T-cell (primary cell): ENCODE measurements at regions not wholly inside any gene's neighbourhood (a gene's known extent, or its start where the extent isn't known, plus 50 kb on each side); places are given as distances from the start of the nearest gene placed in this dataset.
"Not testable (repeated sequence)": the region's sequence is repeated elsewhere in the genome, so short reads cannot be mapped to it uniquely, and the experiment has no call there.

Experiments
- ATAC-seq, 4 experiments: fragments of 200-7000 bp in 3 of 4; fragments of 150-1000 bp in 1 of 4; cut with Tn5 transposase; replicated peaks in 1 of 4; 1 replicate in 3 of 4; 2 replicates in 1 of 4; pipeline ENCODE4 v1.10.0; 2021; ENCODE audit warnings: moderate library complexity in 3 of 4, mild to moderate bottlenecking in 2 of 4, moderate number of reproducible peaks in 1 of 4
- CTCF ChIA-PET, 2 donors: fragments of 300-600 bp; sonication (Branson Sonifier 250); formaldehyde crosslinking; loops; one replicate each; lab custom pipeline; 2022; ENCODE audit warnings: antibody characterized with exemption in 2 of 2; lab: Charles Lee
- POLR2A ChIA-PET, 2 donors: fragments of 300-600 bp; sonication (Branson Sonifier 250); formaldehyde crosslinking; loops; one replicate each; lab custom pipeline; 2022; ENCODE audit warnings: antibody characterized with exemption in 2 of 2; lab: Charles Lee
- DNase-seq, 35 experiments: peaks; one replicate each; pipeline versions ENCODE4 v3.0.0 to v3.0.0-alpha.2; 2013 to 2023
- H3K27ac ChIP-seq: one replicate; pipeline ENCODE4 v1.5.1; 2013; ENCODE audit warnings: low read length
- H3K27me3 ChIP-seq, 2 experiments: replicated peaks in 1 of 2; 1 replicate in 1 of 2; 2 replicates in 1 of 2; pipeline versions ENCODE4 v1.6.1 to v1.7.0; 2013; ENCODE audit warnings: low read length in 1 of 2, mixed read lengths in 1 of 2; ENCODE audit not compliant: control insufficient read depth in 2 of 2, insufficient read depth in 2 of 2; ENCODE audit errors: extremely low read depth in 1 of 2
- H3K36me3 ChIP-seq, 2 donors: 1 replicate in 1 of 2; 2 replicates in 1 of 2; pipeline versions ENCODE4 v1.6.1 to v1.7.0; 2013; ENCODE audit warnings: low read length in 1 of 2; ENCODE audit not compliant: control insufficient read depth in 2 of 2, insufficient read depth in 1 of 2; ENCODE audit errors: extremely low read depth in 1 of 2
- H3K4me1 ChIP-seq, 2 experiments: 1 replicate in 1 of 2; 2 replicates in 1 of 2; pipeline versions ENCODE4 v1.6.1 to v1.7.0; 2013; ENCODE audit warnings: low read length in 2 of 2, mixed read lengths in 1 of 2; ENCODE audit not compliant: insufficient read depth in 2 of 2, control insufficient read depth in 1 of 2; ENCODE audit errors: extremely low read depth in 1 of 2
- H3K4me3 ChIP-seq, 2 donors: 1 replicate in 1 of 2; 2 replicates in 1 of 2; pipeline versions ENCODE4 v1.5.1 to v1.7.0; 2013; ENCODE audit warnings: mild to moderate bottlenecking in 2 of 2, low read length in 1 of 2, moderate library complexity in 1 of 2; ENCODE audit not compliant: control insufficient read depth in 1 of 2; ENCODE audit errors: extremely low read depth in 1 of 2
- H3K9me3 ChIP-seq: 2 replicates; pipeline ENCODE4 v1.7.0; 2013
- H3K27ac Mint-ChIP-seq, 2 donors: one replicate each; pipeline ENCODE4 v1.8.0; 2020 to 2021; ENCODE audit warnings: mild to moderate bottlenecking in 2 of 2, mixed read lengths in 2 of 2
- H3K27me3 Mint-ChIP-seq, 2 donors: one replicate each; pipeline ENCODE4 v1.8.0; 2021 to 2022; ENCODE audit warnings: mixed read lengths in 2 of 2
- H3K36me3 Mint-ChIP-seq: one replicate; pipeline ENCODE4 v1.8.0; 2021; ENCODE audit warnings: mixed read lengths
- H3K4me1 Mint-ChIP-seq, 3 donors: one replicate each; pipeline ENCODE4 v1.8.0; 2020 to 2022; ENCODE audit warnings: mixed read lengths in 3 of 3, mild to moderate bottlenecking in 1 of 3
- H3K4me3 Mint-ChIP-seq, 3 donors: one replicate each; pipeline ENCODE4 v1.8.0; 2020 to 2022; ENCODE audit warnings: mild to moderate bottlenecking in 3 of 3, mixed read lengths in 3 of 3, moderate library complexity in 3 of 3
- H3K9me3 Mint-ChIP-seq, 3 donors: one replicate each; pipeline ENCODE4 v1.8.0; 2020 to 2022; ENCODE audit warnings: mixed read lengths in 3 of 3
- WGBS: methylation state at CpG from one replicate; pipeline ENCODE4 v1.1.5; 2013; ENCODE audit warnings: missing lambda C conversion rate; ENCODE audit not compliant: insufficient coverage; 5-methylcytosine and 5-hydroxymethylcytosine counted together

DNA sequence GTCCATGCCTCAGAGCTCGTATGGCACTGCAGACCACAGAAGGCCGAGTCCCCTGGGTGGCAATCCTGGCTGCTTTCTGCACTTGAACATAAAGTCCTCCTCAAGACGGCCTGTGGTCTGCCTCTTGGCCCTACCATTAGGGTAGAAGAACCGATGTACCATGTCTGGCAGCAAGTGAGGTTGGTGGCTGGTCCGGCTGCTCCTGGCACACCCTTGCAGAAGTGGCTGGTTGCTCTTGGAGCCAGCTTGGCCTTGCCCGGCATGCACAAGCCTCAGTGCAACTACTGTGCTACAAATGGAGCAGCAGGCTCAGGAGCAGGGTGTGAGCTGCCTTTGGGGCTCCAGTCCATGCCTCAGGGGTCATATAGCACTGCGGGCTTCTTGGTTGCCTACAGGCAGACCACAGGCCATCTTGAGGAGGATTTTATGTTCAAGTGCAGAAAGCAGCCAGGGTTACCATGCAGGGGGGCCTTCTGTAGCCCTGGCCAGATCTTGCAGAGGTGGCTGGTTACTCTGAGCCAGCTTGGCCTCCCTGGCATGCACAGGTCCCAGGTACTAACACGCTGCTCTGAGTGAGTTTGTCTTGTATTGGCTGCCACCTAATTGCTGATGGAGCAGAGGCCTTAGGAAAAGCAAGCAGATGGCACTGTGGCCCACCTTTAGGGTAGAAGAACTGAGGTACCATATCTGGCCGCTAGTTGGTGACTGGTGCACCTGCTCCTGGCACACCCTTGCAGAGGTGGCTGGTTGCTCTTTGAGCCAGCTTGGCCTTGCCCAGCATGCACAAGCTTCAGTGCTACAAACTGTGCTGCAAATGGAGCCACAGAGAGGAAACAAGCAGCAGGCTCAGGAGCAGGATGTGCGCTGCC is 106.4 kb downstream of the CCDC74A start:
- ATAC-seq, POLR2A ChIA-PET, H3K27me3 Mint-ChIP-seq, H3K27me3 ChIP-seq, H3K4me1 ChIP-seq, H3K4me1 Mint-ChIP-seq, H3K9me3 Mint-ChIP-seq, H3K4me3 Mint-ChIP-seq, DNase-seq, H3K36me3 Mint-ChIP-seq, H3K36me3 ChIP-seq, H3K27ac ChIP-seq, H3K9me3 ChIP-seq, H3K27ac Mint-ChIP-seq, H3K4me3 ChIP-seq, CTCF ChIA-PET: not testable (repeated sequence)
- WGBS, result 81% methylated on average over 6 of the region's 10 CpGs

DNA sequence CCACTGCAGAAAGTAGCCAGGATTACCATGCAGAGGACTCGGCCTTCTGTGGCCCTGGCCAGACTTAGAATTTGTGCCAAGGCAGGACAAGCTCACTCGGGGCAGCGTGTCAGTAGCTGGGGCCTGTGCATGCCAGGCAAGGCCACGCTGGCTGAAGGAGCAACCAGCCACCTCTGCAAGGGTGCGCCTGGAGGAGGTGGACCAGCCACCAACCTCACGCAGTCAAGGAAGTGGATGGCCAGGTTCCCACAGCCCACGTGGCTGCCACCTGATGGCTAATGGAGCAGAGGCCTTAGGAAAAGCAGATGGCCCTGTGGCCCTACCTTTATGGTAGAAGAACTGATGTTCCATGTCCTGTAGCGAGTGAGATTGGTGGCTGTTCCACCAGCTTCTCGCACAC is 107.9 kb downstream of the CCDC74A start:
- Mint-ChIP-seq H3K4me3 (no peak overlapping the region), H3K27ac (no peak overlapping the region), H3K36me3 (no peaks in the 10 kb centered on the region), H3K9me3 (no peaks in the 10 kb centered on the region), H3K27me3 (peaks cover 3% of the 10 kb centered on the region in 2 donors), H3K4me1 (no peaks in the 10 kb centered on the region)
- ChIA-PET CTCF (no interaction called here), POLR2A (no interaction called here)
- no peaks in the 10 kb centered on the region for H3K36me3 ChIP-seq
- no peak overlapping the region for H3K4me3 ChIP-seq
- H3K27ac ChIP-seq, result no peak overlapping the region
- H3K9me3 ChIP-seq, result no peaks in the 10 kb centered on the region
- ATAC-seq, result no peak
- no peak for DNase-seq
- WGBS, result 81% methylated on average over 8 of the region's 9 CpGs
- H3K4me1 ChIP-seq, result no peaks in the 10 kb centered on the region
- peaks cover 0 to 3% of the 10 kb centered on the region in 2 experiments for H3K27me3 ChIP-seq

DNA sequence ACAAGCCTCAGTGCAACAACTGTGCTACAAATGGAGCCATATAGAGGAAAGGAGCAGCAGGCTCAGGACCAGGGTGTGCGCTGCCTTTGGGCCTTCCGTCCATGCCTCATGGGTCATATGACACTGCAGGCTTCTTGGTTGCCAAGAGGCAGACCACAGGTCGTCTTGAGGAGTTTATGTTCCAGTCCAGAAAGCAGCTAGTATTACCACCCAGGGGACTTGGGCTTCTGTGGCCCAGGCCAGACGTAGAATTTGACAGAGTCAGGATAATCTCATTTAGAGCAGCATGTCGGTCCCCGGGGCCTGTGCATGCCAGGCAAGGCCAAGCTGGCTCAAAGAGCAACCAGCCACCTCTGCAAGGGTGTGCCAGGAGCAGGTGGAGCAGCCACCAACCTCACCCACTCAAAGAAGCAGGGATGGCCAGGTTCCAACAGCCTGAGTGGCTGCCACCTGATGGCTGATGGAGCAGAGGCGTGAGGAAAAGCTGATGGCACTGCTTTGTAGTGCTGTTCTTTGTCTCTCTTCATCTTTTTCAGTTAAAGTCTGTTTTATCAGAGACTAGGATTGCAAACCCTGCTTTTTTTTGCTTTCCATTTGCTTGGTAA is 109.1 kb downstream of the CCDC74A start:
- H3K9me3 Mint-ChIP-seq, result not testable (repeated sequence)

DNA sequence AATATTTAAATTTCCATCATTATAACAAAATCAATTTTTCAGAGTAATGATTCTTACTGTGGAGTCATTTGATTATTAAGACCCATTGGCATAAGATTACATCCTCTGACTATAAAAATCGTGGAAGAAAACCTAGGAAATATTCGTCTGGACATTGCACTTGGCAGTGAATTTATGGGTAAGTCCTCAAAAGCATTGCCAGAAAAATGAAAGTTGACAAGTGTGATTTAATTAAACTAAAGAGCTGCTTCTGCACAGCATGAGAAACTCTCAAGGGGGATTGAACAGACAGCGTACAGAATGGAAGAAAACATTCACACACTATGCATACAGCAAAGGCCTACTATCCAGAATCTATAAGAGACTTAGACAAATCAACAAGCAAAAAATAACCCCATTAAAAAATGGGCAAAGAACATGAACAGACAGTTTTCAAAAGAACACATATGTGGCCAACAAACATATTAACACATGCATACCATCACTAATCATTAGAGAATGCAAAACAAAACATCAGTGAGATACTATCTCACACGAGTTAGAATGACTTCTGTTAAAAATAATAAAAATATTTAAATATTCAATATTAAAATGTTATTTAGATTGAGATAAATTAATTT is 111.4 kb downstream of the CCDC74A start:
- H3K27ac Mint-ChIP-seq, H3K4me3 Mint-ChIP-seq, CTCF ChIA-PET, H3K27me3 ChIP-seq, H3K27me3 Mint-ChIP-seq, H3K4me1 Mint-ChIP-seq, DNase-seq, POLR2A ChIA-PET, H3K4me3 ChIP-seq, H3K36me3 Mint-ChIP-seq, H3K4me1 ChIP-seq, H3K27ac ChIP-seq, H3K36me3 ChIP-seq, ATAC-seq, H3K9me3 ChIP-seq, H3K9me3 Mint-ChIP-seq: not testable (repeated sequence)
- no CpG with 5 or more reads among the region's 4 CpGs for WGBS

More for the DNA sequence above, 109.1 kb downstream of the CCDC74A start:
- POLR2A ChIA-PET, H3K36me3 ChIP-seq, H3K4me1 ChIP-seq, DNase-seq, H3K27me3 ChIP-seq, H3K4me3 ChIP-seq, H3K27me3 Mint-ChIP-seq, ATAC-seq, H3K27ac Mint-ChIP-seq, H3K27ac ChIP-seq, H3K9me3 ChIP-seq, H3K4me1 Mint-ChIP-seq, H3K36me3 Mint-ChIP-seq, H3K4me3 Mint-ChIP-seq, CTCF ChIA-PET: not testable (repeated sequence)
- 72% methylated on average over 6 of the region's 7 CpGs for WGBS

DNA sequence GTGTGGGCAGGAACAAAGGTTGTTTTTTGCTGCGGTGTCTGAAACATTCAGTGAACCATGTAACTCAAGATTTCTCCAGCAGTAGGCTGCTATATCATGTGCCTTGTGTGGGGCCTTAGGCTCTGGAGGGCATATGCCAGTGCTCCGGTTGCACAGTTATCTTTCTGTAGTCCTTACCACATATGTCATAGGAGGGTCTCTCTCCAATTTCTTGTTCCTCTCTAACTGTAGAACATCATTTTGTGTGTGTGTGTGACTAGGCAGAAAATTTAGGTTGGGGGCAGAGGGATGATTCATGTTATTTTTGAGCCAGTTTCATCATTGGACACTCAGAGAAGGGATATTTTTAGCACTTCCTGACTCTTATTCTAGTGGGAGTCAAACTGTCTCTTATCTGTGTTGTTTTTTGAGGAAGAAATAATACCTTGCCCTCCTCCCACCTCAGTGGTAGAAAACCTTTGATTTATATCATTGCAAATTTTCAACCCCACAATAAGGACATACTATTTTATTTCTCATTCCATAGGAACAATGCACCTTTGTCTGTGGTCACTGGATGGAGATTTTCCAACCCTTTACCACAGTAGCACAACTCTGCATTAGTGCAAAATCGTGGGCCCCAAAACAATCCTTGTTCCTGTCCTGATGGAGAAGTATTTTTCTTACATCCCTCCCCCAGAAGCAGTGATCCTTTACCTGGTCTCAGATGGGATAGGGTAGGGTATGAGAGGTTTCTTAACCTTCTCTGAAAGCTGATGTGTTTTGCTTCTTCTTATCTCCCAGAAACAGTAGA is 113.9 kb downstream of the CCDC74A start:
- 100% methylated on average over 1 of the region's 3 CpGs for WGBS
- H3K36me3 Mint-ChIP-seq, result no peaks in the 10 kb centered on the region
- peaks cover 16 to 22% of the 10 kb centered on the region in 2 donors for H3K27me3 Mint-ChIP-seq
- H3K4me3 Mint-ChIP-seq, result no peak overlapping the region
- Histone ChIP-seq H3K36me3 (no peaks in the 10 kb centered on the region), H3K9me3 (no peaks in the 10 kb centered on the region), H3K27ac (no peak overlapping the region), H3K27me3 (peaks cover 2 to 19% of the 10 kb centered on the region in 2 experiments), H3K4me1 (no peaks in the 10 kb centered on the region), H3K4me3 (no peak overlapping the region)
- H3K4me1 Mint-ChIP-seq, result peaks cover 0 to 2% (median 0%) of the 10 kb centered on the region in 3 donors
- CTCF ChIA-PET, result no interaction called here
- H3K9me3 Mint-ChIP-seq, result no peaks in the 10 kb centered on the region
- H3K27ac Mint-ChIP-seq, result no peak overlapping the region
- ATAC-seq (no peak), DNase-seq (no peak)
- POLR2A ChIA-PET, result no interaction called here

DNA sequence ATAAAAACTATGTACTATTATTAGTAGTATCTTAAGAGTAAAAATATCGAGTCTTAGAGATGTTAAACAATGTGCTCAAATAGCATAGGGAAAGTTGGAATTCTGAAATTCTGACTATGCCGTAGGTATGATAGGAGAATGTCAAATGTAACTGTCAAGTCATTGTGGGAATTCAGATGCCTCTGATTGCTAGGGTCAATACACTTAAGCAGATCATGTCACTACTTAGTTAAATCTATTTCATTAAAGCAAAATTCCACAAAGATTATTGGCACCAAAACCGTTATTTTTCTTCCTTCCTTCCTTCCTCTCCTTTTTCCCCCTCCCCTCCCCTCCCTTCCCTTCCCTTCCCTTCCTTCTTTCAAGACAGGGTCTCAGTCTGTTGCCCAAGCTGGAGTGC is 115.5 kb downstream of the CCDC74A start:
- not testable (repeated sequence) for ATAC-seq, H3K27ac Mint-ChIP-seq
- WGBS, result 14% methylated on average over 1 of the region's 3 CpGs

More for the DNA sequence above, 115.5 kb downstream of the CCDC74A start:
- H3K4me3 ChIP-seq, H3K9me3 ChIP-seq, H3K4me1 Mint-ChIP-seq, CTCF ChIA-PET, DNase-seq, H3K27ac ChIP-seq, H3K9me3 Mint-ChIP-seq, POLR2A ChIA-PET, H3K4me3 Mint-ChIP-seq, H3K4me1 ChIP-seq, H3K36me3 Mint-ChIP-seq, H3K36me3 ChIP-seq: not testable (repeated sequence)
- peaks cover 2 to 27% of the 10 kb centered on the region in 2 experiments for H3K27me3 ChIP-seq
- H3K27me3 Mint-ChIP-seq, result peaks cover 24 to 35% of the 10 kb centered on the region in 2 donors
